ENCODE measurements at regions not wholly inside any gene's neighbourhood (a gene's known extent, or its start where the extent isn't known, plus 50 kb on each side); places are given as distances from the start of the nearest gene placed in this dataset.
"Not testable (repeated sequence)": the region's sequence is repeated elsewhere in the genome, so short reads cannot be mapped to it uniquely, and the experiment has no call there.

- DNase-seq, result no peak
These were observed 178.1 kb downstream of the TMEM161B start for GRCh38 chr5:88090506-88090905.

GRCh38 chr5:88089719-88090390 is 178.8 kb downstream of the TMEM161B start:
- DNase-seq, result no peak

- no peak for DNase-seq
These were observed 183.2 kb downstream of the TMEM161B start for GRCh38 chr5:88085462-88085861.

- no peak for DNase-seq
These were observed 186.8 kb downstream of the TMEM161B start for GRCh38 chr5:88081877-88082276.

GRCh38 chr5:88063813-88064212 is 204.8 kb downstream of the TMEM161B start:
- no peak for DNase-seq

- DNase-seq, result no peak
These were observed 208.5 kb downstream of the TMEM161B start for GRCh38 chr5:88060194-88060593.

GRCh38 chr5:88058625-88059024 is 210.0 kb downstream of the TMEM161B start:
- no peak for DNase-seq

GRCh38 chr5:88052468-88052867 is 216.2 kb downstream of the TMEM161B start:
- DNase-seq, result not testable (repeated sequence)

- DNase-seq, result no peak
These were observed 217.5 kb downstream of the TMEM161B start for GRCh38 chr5:88051148-88051547.

GRCh38 chr5:88049737-88050136 is 218.9 kb downstream of the TMEM161B start:
- no peak for DNase-seq

GRCh38 chr5:88049156-88049555 is 219.5 kb downstream of the TMEM161B start:
- no peak for DNase-seq

- no peak for DNase-seq
These were observed 222.6 kb downstream of the TMEM161B start for GRCh38 chr5:88045931-88046461.

- no peak for DNase-seq
These were observed 223.5 kb downstream of the TMEM161B start for GRCh38 chr5:88045165-88045564.

GRCh38 chr5:88034520-88034919 is 234.1 kb downstream of the TMEM161B start:
- DNase-seq, result no peak

GRCh38 chr5:88033191-88033590 is 235.5 kb downstream of the TMEM161B start:
- DNase-seq, result no peak

- DNase-seq, result no peak
These were observed 239.6 kb downstream of the TMEM161B start for GRCh38 chr5:88029011-88029410.

- DNase-seq, result no peak
These were observed 247.5 kb downstream of the TMEM161B start for GRCh38 chr5:88021141-88021540.

- DNase-seq, result not testable (repeated sequence)
These were observed 253.7 kb downstream of the TMEM161B start for GRCh38 chr5:88014984-88015383.

- DNase-seq, result no peak
These were observed 267.8 kb downstream of the TMEM161B start for GRCh38 chr5:88000877-88001276.

- DNase-seq, result no peak
These were observed 271.0 kb downstream of the TMEM161B start for GRCh38 chr5:87997662-87998061.

- no peak for DNase-seq
These were observed 302.4 kb downstream of the TMEM161B start for GRCh38 chr5:87966213-87966612.

- no peak for DNase-seq
These were observed 314.5 kb downstream of the TMEM161B start for GRCh38 chr5:87954121-87954520.

- no peak for DNase-seq
These were observed 317.0 kb downstream of the TMEM161B start for GRCh38 chr5:87951661-87952060.

GRCh38 chr5:87949676-87950631 is 318.7 kb downstream of the TMEM161B start:
- no peak for DNase-seq

Measured in CD4-positive, alpha-beta T cell treated with Interleukin-1 beta for 1 hour (primary cell).